ENCODE measurements at regions not wholly inside any gene's neighbourhood (a gene's known extent, or its start where the extent isn't known, plus 50 kb on each side); places are given as distances from the start of the nearest gene placed in this dataset.
"Not testable (repeated sequence)": the region's sequence is repeated elsewhere in the genome, so short reads cannot be mapped to it uniquely, and the experiment has no call there.

DNA sequence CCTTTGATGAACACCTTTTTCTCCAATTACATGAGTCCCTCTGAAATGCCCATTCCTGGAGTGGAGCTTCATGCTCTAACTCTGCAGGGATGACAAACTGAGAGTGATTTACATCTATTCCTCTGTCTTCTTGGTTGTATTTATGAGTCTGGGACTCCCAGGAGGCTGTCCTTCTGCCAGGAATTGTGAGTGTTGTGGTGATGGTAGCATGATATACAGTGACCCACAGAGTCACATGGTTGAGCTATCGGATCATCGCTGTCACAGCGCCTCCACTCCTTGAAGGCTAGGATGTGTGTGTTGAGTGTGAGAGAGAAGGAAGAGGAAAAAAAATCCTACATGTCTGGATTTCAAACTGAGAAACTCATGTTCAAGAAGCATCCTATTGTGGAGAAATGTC is 163.4 kb upstream of the CACNA1E start:
- no peak for DNase-seq (ENCODE audit: extremely low read depth, low read depth)

DNA sequence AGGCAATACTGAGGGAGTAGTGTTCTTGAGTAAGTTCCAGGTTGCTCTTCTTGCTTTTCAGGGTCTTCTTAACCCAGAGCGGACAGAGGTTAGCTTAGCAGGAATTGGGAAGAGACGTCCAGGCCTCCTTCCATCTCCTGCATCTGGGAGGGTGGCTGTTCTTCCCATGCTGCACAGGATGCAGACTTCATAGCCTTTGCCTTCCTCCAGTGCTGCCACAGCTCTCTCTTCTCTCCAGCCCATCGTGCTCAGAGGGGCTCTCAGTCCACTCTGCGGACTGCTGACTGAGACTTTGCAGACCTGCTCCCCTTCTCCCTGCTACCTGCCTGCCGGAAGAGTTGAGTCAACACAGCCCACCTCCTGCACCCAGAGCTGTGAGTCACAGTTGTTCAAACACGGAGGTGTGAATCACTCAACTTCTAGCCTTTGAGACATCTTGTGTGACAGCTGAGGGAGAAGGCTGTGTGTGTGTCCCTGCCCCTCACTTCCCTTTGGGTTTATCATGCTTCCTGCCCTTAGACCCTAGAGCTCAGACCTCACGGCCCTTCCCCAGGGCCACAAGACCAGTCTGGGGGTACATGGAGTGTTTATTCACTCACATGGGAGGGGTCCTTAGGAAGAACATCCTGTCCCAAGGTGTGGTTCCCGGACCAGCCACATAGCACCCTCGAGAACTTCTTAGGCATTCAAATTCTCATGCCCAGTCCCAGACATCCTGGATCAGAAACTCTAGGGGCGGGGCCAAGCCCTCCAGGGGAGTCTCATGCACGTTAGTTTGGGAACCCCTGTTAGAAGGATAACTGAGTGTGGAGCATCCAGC is 158.3 kb upstream of the CACNA1E start:
- DNase-seq (ENCODE audit: extremely low read depth, low read depth): no peak

DNA sequence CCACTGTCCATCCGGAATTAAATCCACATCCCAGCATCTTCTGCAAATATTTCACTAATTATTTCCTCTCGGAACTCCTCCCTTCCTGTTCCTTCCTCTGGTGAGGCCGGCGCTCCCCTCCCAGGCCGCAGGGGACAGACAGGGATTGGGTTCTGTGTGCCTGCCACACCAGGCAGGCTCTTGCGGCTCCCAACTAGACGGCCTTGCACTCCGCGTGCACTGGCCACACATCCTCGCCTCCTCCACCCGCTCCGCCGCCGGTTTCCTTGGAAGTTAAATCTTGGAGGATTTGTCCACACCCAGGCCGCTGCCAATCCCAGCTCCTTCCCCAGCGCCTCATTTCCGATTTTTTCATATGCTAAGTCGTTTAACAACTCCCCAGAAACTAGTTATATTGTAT is 157.6 kb upstream of the CACNA1E start:
- DNase-seq (ENCODE audit: extremely low read depth, low read depth): not testable (repeated sequence)

DNA sequence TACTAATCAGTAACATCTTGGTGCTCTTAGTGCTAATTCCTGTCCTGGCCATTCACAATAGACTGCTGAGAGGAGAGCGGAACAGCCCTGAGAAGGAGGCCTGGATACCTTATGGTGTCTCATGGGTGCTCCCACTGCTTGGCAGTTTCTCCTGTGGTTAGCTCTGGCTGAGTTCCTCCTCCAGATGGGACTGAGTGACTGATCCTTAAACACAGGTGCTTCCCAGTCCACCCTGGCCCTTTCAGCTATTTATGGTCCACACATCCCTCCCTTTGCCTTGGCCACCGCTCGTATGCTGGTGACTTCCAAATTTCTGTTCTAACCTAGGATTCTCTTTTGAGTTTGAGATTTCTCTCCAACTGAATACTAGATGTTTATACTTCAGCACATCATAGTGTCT is 157.0 kb upstream of the CACNA1E start:
- DNase-seq (ENCODE audit: extremely low read depth, low read depth): no peak

DNA sequence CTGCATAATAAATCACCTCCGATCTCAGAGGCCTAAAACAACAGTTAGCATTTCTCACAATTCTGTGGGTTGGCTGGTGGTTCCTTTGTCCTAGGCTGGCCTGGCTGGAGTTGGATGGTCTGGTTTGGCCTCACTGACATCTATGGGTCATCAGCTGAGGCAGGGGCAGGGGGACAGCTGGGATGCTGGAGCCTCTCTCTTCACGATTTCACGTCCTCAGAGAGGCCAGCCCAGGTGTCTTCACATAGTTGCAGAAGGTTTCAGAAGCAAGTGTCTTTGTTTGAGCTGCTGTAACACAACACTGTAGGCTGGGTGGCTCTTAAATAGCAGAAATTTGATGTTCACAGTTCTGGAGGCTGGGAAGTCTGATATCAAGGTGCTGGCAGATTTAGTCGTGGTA is 155.5 kb upstream of the CACNA1E start:
- DNase-seq (ENCODE audit: extremely low read depth, low read depth): no peak

DNA sequence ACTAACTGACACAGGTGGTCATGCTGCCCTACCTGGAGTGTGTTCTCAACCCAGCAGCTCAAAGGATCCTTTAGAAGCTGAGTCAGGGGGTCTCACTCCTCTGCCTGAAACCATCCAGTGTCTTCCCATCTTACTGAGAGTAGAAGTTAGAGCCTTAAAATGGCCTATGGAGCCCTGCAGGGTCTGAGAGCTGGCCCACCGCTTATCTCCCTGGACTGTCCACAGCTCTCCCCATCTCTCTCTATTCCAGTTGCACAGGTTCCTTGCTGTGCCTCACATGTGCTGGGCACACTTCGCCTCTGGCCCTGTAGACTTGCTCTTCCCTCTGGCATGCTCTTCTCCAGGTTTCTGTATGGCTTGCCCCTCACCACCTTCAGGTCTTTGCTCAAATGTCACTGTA is 148.6 kb upstream of the CACNA1E start:
- no peak for DNase-seq (ENCODE audit: extremely low read depth, low read depth)

DNA sequence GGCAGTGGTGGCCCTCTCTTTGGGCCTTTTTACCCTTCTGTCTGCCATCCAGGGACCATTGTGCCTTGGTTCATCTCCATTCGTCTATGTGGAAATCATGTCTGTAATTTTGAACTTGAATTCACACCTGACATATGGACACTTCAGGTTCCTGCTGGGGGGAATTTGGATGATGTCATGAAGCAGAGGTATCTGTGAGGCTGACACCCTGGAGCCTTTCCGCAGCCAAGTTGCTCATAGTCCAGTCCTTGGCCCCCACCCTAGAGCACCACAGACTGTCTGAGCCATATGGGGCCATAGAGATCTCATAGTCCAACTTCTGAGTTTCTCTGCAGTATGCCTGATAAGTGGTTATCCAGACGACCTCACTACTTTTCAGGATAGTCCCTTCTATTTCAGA is 147.7 kb upstream of the CACNA1E start:
- no peak for DNase-seq (ENCODE audit: extremely low read depth, low read depth)

DNA sequence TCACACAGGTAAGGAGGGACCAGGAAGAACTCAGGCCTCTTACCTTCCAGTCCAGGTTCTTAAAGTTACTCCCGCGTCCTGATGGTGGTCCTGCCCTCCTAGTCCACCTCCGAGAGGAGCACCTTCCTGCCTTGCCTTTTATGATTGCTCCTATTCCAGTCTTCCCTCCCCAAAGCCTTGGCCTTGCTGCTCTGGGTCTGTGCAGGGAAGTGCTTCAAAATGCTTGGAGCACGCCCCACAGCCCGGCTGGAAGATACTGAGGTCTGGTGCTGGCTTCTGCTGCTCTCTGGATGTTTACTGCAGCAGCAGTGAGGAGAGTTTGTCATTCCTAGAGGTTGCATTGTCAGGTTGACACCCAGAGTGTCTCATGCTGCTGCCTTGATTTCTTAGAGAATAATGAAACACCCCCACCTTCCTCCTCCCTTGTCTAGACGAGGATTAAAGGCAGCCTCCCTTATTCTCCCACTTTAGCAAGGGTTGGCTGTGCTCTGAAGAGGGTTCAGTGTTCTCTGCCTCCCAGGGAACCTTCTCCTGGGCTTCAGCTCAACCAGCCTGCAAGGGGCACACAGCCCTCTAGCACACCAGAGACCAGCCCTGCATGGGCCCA is 142.2 kb upstream of the CACNA1E start:
- no peak for DNase-seq (ENCODE audit: extremely low read depth, low read depth)

DNA sequence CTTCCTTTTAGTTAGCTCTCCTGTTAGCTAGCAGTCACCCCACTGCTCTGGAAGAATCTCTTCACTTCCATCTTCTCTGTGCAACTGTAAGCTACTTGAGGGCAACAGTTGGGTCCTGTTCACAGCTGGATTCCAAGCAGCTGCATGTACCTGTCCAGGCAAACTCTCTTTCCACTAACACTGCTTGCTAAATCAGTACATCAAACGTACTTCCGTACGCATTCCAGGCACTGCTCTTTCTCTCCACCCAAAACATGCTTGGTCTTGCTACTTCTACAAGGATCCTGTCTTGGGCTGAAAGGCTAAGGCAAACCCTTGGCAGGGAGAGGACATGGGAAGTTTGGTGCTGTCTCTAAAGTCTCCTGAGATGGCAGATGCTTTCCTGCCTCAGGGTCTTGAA is 139.2 kb upstream of the CACNA1E start:
- no peak for DNase-seq (ENCODE audit: extremely low read depth, low read depth)

DNA sequence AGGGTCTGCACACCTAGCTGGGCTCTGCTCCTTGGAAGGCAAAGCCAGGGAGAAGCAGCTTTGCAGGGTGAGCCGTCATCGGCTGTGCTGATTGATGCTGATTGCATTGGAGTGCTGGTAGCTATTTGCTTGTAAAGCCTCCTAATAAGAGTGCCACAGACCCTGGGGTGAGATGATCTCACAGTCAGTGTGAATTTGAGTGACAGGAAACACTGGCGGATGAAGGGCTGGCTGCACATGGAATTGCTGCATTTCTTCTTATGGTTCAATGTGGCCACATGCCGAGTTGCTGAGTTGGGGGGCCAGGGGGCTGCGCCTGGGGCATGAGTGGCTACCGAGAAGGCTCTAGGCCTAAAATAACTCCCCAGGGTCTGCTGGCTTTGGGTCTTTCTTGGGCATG is 138.2 kb upstream of the CACNA1E start:
- DNase-seq (ENCODE audit: extremely low read depth, low read depth): no peak

DNA sequence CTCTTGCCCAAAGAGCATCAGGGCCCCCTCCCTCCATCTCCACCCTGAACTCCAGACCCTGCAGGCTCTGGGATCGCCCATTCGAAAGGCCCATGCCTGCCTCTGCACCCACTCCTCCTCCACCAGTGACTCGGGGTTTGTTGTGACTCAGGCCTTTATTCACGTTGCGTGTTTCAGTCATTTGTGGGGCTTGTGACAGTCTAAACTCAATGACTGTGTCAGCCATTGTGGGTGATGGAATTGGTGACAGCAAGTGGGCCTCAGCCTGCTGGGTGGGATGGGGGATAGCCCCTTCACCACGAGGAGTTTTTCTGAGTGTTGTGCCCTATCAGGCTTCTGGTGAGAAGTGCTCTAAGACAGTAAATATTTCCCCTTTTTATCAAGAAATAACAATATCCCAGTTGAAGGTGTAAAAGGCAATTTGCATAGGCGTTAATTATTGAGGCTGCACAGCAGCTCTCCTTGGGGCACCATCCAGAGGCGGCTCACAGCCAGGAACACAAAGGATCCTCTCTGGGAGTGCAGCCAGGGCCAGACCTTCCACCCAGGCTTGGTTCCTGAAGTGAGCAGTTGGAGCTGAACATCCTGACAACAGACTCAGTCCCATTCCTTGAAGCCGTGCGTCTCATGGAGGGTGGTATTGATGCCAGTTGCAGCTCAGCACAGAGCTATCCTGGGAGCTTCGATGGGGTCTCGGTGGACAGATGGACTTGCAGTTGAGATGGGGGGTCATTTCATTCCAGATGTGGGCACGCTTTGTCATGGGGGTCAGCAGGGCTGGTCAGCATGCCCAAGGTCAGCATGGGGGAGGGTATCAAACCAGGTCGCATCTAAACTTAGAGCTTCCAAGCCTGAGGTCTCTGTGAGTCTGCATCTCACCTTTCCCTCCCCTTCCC is 135.6 kb upstream of the CACNA1E start:
- DNase-seq (ENCODE audit: extremely low read depth, low read depth): no peak

DNA sequence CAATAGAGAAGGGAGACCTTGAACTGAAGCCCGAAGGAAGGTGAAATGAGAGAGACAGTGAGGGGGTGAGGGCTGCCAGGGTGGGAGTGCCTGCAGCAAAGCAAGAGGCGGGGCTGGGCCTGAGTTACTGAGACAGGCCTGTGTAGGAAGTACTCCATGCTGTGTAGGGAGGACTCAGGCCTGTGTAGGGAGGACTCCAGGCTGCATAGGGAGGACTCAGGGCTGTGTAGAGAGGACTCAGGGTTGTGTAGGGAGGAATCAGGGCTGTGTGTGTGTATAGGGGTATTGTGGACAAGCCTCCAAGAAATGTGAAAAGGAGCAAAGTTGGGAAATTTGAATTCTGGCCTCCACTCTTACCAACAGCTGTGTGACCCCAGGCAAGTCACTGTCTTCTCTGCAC is 133.8 kb upstream of the CACNA1E start:
- DNase-seq (ENCODE audit: extremely low read depth, low read depth): no peak

DNA sequence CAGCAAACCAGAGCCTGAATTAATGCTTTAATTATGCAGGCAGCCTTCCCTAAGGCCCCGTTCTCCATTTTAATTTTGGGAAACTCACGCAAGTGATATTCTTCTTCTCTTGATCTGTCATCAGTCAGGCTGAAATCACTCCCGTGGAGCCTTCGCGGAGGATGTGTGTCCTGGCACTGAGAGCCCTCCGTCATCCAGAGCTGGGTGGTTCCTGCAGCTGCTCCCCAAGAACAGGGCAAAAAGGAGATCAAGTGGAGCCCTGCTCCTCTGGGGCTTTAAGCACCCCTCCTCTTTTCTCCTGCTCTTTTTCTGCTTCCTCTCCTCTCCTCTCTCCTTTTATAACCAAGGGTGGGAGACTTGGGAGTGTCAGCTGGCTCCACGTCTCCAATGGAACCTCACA is 133.2 kb upstream of the CACNA1E start:
- no peak for DNase-seq (ENCODE audit: extremely low read depth, low read depth)

DNA sequence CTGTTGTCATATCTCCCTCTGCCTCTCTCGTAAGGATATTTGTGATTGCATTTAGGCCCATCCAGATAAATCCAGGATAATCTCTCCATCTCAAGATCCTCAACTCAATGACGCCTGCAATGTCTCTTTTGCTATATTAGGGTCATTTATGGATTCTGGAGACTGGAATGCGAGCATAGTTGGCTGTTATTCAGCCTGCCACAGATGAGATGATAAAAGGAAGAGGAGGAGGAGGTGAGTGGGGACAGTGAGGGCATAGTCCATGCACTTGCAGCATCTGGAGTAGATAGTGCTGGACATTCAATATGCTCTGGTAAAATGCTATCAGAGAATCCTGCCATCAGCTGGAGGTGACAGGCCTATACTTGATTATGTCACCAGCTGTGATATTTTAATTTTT is 131.6 kb upstream of the CACNA1E start:
- DNase-seq (ENCODE audit: extremely low read depth, low read depth): no peak

DNA sequence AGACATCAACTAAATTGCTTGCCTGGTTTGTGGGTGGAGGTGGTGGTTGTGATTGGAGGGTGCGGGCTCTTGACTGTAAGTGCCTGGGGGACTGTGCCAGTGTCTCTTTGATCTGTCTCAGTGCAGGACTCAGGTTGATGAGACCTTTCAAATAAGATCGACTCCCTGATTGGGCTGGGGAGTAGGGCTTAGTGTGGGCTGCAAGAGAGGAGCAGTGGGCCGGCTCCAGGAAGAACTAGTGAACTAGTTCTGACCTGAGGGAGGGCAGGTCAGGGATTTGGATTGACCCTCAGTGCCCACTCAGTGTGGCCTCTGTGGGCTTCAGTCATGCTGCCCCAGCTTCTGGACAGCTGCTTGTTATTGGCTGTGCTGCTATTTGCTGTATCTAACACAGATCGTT is 130.6 kb upstream of the CACNA1E start:
- DNase-seq (ENCODE audit: extremely low read depth, low read depth): no peak

DNA sequence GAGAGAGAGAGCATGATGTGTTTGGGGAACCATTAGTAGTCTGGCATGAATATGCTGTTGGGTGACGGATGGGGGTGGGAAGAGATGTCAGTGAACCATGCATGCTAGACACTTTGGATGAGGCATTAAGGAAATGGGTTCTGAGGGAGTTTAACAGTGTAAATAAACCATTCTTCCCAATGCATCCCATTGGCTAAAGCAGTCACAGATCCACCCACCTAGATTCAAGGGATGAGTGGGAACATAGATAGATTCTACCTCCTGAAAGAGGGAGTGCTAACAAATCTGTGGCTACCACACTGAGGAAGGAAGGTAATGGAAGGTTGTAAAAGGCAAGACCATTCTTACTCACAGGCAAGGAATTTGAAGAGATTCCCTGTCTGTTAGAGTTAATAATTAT is 129.8 kb upstream of the CACNA1E start:
- DNase-seq (ENCODE audit: extremely low read depth, low read depth): no peak

DNA sequence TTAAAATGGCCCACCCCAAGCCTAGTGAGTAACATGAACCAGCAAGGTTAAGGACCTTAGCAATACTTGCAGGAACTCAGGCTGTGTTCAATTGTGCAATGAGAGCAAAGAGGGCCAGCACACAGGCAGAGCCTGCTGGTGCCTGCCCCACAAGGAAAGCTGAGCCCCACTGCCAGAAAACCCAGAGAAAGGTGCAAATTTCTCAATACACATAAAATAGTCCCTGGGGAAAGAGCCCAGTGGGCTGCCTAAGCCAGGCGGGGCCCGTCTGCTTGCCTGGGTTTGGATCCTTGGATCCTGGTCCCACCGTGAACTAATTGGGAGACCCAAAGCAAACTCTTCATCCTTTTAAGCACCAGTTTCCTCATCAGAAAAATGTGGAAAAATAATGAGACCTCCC is 128.5 kb upstream of the CACNA1E start:
- no peak for DNase-seq (ENCODE audit: extremely low read depth, low read depth)

DNA sequence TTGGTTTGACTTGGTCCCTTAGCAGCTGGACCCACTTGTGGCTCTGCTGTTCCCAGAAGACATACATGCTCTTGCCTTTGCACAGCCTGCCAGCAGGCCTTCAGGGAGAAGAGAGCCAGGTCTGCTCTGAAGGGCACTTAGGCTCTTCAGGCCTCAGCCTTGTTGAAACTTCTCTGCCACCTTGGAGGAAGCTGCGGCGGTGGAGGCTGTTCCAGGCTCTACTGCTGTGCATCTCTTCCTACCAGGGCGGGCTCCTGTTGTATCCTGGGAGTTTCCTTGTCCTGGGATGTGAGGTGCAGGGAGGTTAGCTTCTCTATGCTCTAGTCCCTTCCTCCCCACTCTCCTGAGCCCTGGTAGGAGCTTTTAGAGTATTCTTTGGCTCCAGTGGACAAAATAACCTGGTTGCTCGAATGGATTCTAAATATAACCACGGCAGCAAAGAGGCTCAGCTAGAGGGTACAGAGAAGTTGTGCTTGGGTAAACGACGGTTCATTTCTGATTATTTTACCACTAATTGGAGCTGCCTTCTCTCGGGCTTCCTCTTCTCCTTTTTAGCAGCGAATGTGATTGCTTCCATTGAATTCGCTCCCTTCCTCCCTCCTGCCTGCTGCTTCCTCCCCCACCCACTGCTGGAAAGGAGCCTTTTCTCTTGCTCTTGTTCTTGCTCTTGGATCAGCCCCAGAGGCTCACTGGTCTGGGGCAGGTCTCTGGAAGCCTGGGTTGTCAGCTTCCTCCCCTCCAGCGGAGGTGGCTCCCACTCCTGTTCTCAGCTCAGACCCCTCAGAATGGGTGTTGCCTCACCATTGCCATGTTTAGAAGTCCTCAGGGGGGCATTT is 126.6 kb upstream of the CACNA1E start:
- DNase-seq (ENCODE audit: extremely low read depth, low read depth): no peak

DNA sequence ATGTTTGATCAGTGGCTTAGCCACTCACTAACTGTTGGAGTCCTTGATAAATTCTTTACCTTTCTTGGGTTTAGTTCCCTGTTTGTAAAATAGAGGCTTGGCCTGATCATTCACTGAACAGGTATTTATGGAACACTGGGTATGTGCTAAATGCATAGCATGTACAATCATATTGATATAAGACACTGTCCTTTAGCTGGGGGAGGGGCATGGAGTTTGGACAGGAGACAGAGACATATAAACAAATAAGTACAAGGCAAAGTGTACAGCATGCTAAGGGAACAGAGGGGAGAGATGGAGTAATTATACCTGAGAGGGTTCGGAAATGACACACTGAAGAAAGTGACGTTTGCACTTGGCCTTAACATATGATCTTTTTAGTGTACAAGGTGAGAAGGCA is 124.3 kb upstream of the CACNA1E start:
- no peak for DNase-seq (ENCODE audit: extremely low read depth, low read depth)

DNA sequence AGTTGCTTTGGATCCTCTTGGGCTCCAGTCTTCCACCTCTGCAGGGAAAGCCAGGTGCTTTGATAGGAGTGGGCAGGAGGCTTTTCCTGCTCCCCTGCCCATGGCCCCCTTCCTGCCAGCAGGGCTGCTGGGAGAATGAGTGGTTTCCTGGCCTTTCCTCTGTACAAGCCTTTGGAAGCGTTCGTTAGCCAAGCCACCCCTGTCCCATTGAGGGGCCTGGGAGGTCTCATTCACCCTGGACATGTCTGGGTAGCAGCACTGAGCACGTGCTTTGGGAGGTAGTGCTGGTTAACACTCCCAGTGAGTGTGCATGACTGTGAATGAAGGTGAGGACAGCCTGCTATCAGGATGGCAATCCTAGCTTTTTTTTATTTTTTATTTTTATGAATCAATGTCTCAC is 118.5 kb upstream of the CACNA1E start:
- no peak for DNase-seq (ENCODE audit: extremely low read depth, low read depth)

DNA sequence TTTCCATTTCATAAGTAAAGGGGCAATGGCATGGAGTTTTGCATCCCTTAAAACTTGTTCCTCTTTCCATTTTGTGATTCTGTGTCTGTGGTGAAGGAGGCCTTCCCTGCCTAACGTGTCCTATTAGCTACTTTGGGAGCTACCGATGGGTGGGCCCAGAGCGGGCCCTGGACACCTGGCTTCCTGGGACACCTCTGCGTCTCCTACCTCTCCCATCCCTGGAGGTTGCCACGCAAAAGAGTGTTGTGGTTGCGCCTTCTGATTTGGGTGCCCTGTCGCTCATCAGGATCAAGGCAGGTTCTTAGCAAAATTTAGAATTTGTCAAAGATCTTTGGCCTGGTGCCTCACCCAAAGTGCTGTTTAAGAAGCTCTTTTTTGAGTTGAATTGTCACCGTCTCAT is 116.4 kb upstream of the CACNA1E start:
- no peak for DNase-seq (ENCODE audit: extremely low read depth, low read depth)

All from NCI-H460 (cell line).